ENCODE measurements at regions not wholly inside any gene's neighbourhood (a gene's known extent, or its start where the extent isn't known, plus 50 kb on each side); places are given as distances from the start of the nearest gene placed in this dataset.
"Not testable (repeated sequence)": the region's sequence is repeated elsewhere in the genome, so short reads cannot be mapped to it uniquely, and the experiment has no call there.

GRCh38 chr18:30439174-30439573, 603.4 kb downstream of the DSC3 start:
- no peak for TF ChIP-seq POLR2A (IDR thresholded peaks at IDR 0.05)
- TF ChIP-seq CTCF (IDR thresholded peaks at IDR 0.05): no peak
- H3K4me3 ChIP-seq: no peak overlapping the region
- no peaks in the 10 kb centered on the region for H3K36me3 ChIP-seq
- H3K27me3 ChIP-seq: no peaks in the 10 kb centered on the region
- H3K4me1 ChIP-seq: no peaks in the 10 kb centered on the region
- no peak for DNase-seq
- intact Hi-C loops (cut with DNase I; ENCODE audit: low total_unique reads): no loop called here
- H3K9me3 ChIP-seq: no peaks in the 10 kb centered on the region
- H3K27ac ChIP-seq: no peak overlapping the region

- H3K36me3 ChIP-seq: no peaks in the 10 kb centered on the region
- no peak overlapping the region for H3K4me3 ChIP-seq
- DNase-seq: no peak
- H3K27ac ChIP-seq: no peak overlapping the region
- TF ChIP-seq CTCF (IDR thresholded peaks at IDR 0.05): no peak
- TF ChIP-seq POLR2A (IDR thresholded peaks at IDR 0.05): no peak
- H3K9me3 ChIP-seq: no peaks in the 10 kb centered on the region
- no peaks in the 10 kb centered on the region for H3K4me1 ChIP-seq
- H3K27me3 ChIP-seq: no peaks in the 10 kb centered on the region
- intact Hi-C loops (cut with DNase I; ENCODE audit: low total_unique reads): no loop called here
These were observed 610.2 kb downstream of the DSC3 start for GRCh38 chr18:30432349-30432748.

- H3K27me3 ChIP-seq; DNase-seq; intact Hi-C loops (cut with DNase I; ENCODE audit: low total_unique reads); H3K27ac ChIP-seq; H3K36me3 ChIP-seq; H3K4me1 ChIP-seq; H3K4me3 ChIP-seq; H3K9me3 ChIP-seq: not testable (repeated sequence)
These were observed 623.1 kb downstream of the DSC3 start for GRCh38 chr18:30419399-30419798.

- no peak for DNase-seq
- no peaks in the 10 kb centered on the region for H3K27me3 ChIP-seq
- intact Hi-C loops (cut with DNase I; ENCODE audit: low total_unique reads): no loop called here
These were observed 626.6 kb downstream of the DSC3 start for GRCh38 chr18:30415903-30416302.

GRCh38 chr18:30409120-30409519, 633.4 kb downstream of the DSC3 start:
- no peaks in the 10 kb centered on the region for H3K27me3 ChIP-seq
- H3K9me3 ChIP-seq: no peaks in the 10 kb centered on the region
- DNase-seq: no peak
- intact Hi-C loops (cut with DNase I; ENCODE audit: low total_unique reads): no loop called here
- no peak overlapping the region for H3K27ac ChIP-seq
- H3K4me3 ChIP-seq: no peak overlapping the region
- H3K4me1 ChIP-seq: no peaks in the 10 kb centered on the region
- H3K36me3 ChIP-seq: no peaks in the 10 kb centered on the region
- TF ChIP-seq CTCF (IDR thresholded peaks at IDR 0.05) (no peak), POLR2A (IDR thresholded peaks at IDR 0.05) (no peak)

More at GRCh38 chr18:30415903-30416302, 626.6 kb downstream of the DSC3 start:
- Histone ChIP-seq H3K4me1 (no peaks in the 10 kb centered on the region), H3K4me3 (no peak overlapping the region), H3K36me3 (no peaks in the 10 kb centered on the region), H3K27ac (no peak overlapping the region), H3K9me3 (no peaks in the 10 kb centered on the region)
- TF ChIP-seq CTCF (IDR thresholded peaks at IDR 0.05): no peak
- TF ChIP-seq POLR2A (IDR thresholded peaks at IDR 0.05): no peak

- Histone ChIP-seq H3K27me3 (no peaks in the 10 kb centered on the region), H3K4me3 (no peak overlapping the region), H3K9me3 (no peaks in the 10 kb centered on the region), H3K4me1 (no peaks in the 10 kb centered on the region), H3K27ac (no peak overlapping the region), H3K36me3 (no peaks in the 10 kb centered on the region)
- no peak for TF ChIP-seq POLR2A (IDR thresholded peaks at IDR 0.05)
- TF ChIP-seq CTCF (IDR thresholded peaks at IDR 0.05): no peak
- intact Hi-C loops (cut with DNase I; ENCODE audit: low total_unique reads): no loop called here
- DNase-seq: no peak
These were observed 635.8 kb downstream of the DSC3 start for GRCh38 chr18:30406728-30407127.

Measured in uterus (tissue), 3 donors.